OCI-LY7 (cell line): ENCODE measurements at regions not wholly inside any gene's neighbourhood (a gene's known extent, or its start where the extent isn't known, plus 50 kb on each side); places are given as distances from the start of the nearest gene placed in this dataset.

ENCODE experiments used
- CTCF ChIP-seq: fragments of 200-600 bp; sonication (generic); conservative IDR thresholded peaks from 2 replicates; pipeline ENCODE4 v1.5.1; 2014; ENCODE audit warnings: mild to moderate bottlenecking, antibody characterized with exemption, low read length, moderate library complexity, mixed read lengths
- EZH2phosphoT487 ChIP-seq: fragments of 200-600 bp; sonication (generic); IDR thresholded peaks from 2 replicates; pipeline ENCODE4 v1.6.1; 2018; ENCODE audit warnings: low read depth, borderline replicate concordance, mild to moderate bottlenecking, mixed run types, antibody characterized with exemption, low read length, moderate library complexity, mixed read lengths

GRCh38 chr11:70889411-70889810 is 363.0 kb downstream of the SHANK2 start:
- TF ChIP-seq CTCF: no peak
- TF ChIP-seq EZH2phosphoT487: no peak
